ENCODE measurements at regions not wholly inside any gene's neighbourhood (a gene's known extent, or its start where the extent isn't known, plus 50 kb on each side); places are given as distances from the start of the nearest gene placed in this dataset.

GRCh38 chr9:26159575-26160392, 481.5 kb upstream of the TUSC1 start:
- TF ChIP-seq, protein P1, sequence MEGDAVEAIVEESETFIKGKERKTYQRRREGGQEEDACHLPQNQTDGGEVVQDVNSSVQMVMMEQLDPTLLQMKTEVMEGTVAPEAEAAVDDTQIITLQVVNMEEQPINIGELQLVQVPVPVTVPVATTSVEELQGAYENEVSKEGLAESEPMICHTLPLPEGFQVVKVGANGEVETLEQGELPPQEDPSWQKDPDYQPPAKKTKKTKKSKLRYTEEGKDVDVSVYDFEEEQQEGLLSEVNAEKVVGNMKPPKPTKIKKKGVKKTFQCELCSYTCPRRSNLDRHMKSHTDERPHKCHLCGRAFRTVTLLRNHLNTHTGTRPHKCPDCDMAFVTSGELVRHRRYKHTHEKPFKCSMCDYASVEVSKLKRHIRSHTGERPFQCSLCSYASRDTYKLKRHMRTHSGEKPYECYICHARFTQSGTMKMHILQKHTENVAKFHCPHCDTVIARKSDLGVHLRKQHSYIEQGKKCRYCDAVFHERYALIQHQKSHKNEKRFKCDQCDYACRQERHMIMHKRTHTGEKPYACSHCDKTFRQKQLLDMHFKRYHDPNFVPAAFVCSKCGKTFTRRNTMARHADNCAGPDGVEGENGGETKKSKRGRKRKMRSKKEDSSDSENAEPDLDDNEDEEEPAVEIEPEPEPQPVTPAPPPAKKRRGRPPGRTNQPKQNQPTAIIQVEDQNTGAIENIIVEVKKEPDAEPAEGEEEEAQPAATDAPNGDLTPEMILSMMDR (IDR thresholded peaks at IDR 0.05) = no peak
- TF ChIP-seq SIN3A (IDR thresholded peaks at IDR 0.05; ENCODE audit: borderline replicate concordance, insufficient read depth, low read depth, low read length) (no peak), TCF7L2 (IDR thresholded peaks at IDR 0.05; ENCODE audit: low read depth, low read length) (no peak)
